Stimulated activated effector memory CD8-positive, alpha-beta T cell treated with anti-CD3 and anti-CD28 coated beads, Interleukin-12 subunit alpha, Interleukin-12 subunit beta, amount 100 ng/mL, for 72 hours (primary cell): ENCODE measurements at regions not wholly inside any gene's neighbourhood (a gene's known extent, or its start where the extent isn't known, plus 50 kb on each side); places are given as distances from the start of the nearest gene placed in this dataset.
"Not testable (repeated sequence)": the region's sequence is repeated elsewhere in the genome, so short reads cannot be mapped to it uniquely, and the experiment has no call there.

Experiments used
- ATAC-seq: fragments of 150-1000 bp; cut with Tn5 transposase; 2 replicates; pipeline ENCODE4 v1.10.0; 2021
- DNase-seq, 2 donors: peaks; one replicate each; pipeline ENCODE4 v3.0.0; 2021 to 2022; ENCODE audit warnings: low spot score in 2 of 2
- H3K27ac Mint-ChIP-seq: one replicate; pipeline ENCODE4 v1.8.0; 2022; ENCODE audit warnings: mild to moderate bottlenecking, mixed read lengths
- H3K36me3 Mint-ChIP-seq: one replicate; pipeline ENCODE4 v1.8.0; 2022; ENCODE audit warnings: mild to moderate bottlenecking, mixed read lengths
- H3K4me1 Mint-ChIP-seq: one replicate; pipeline ENCODE4 v1.8.0; 2022; ENCODE audit warnings: mixed read lengths
- H3K4me3 Mint-ChIP-seq: one replicate; pipeline ENCODE4 v1.8.0; 2022; ENCODE audit warnings: mild to moderate bottlenecking, mixed read lengths
- H3K9me3 Mint-ChIP-seq: one replicate; pipeline ENCODE4 v1.8.0; 2022; ENCODE audit warnings: mixed read lengths

GRCh38 chr13:18952225-18953016, 229.2 kb downstream of the TUBA3C start:
- H3K4me3 Mint-ChIP-seq, result no peak overlapping the region
- H3K4me1 Mint-ChIP-seq, result no peaks in the 10 kb centered on the region
- peak in 1 of 2 donors; percentile 44 for DNase-seq
- H3K36me3 Mint-ChIP-seq, result no peaks in the 10 kb centered on the region
- peaks cover 12% of the 10 kb centered on the region for H3K9me3 Mint-ChIP-seq
- ATAC-seq, result no peak
- no peak overlapping the region for H3K27ac Mint-ChIP-seq

- H3K27ac Mint-ChIP-seq, result no peak overlapping the region
- no peak for DNase-seq
- H3K4me1 Mint-ChIP-seq, result no peaks in the 10 kb centered on the region
- H3K36me3 Mint-ChIP-seq, result no peaks in the 10 kb centered on the region
- H3K9me3 Mint-ChIP-seq, result peaks cover 4% of the 10 kb centered on the region
- ATAC-seq, result no peak
- H3K4me3 Mint-ChIP-seq, result no peak overlapping the region
Observed at GRCh38 chr13:18951412-18951811, 230.2 kb downstream of the TUBA3C start.

GRCh38 chr13:18949970-18950369, 231.7 kb downstream of the TUBA3C start:
- H3K4me3 Mint-ChIP-seq, result no peak overlapping the region
- ATAC-seq (no peak), DNase-seq (no peak)
- no peaks in the 10 kb centered on the region for H3K4me1 Mint-ChIP-seq
- no peak overlapping the region for H3K27ac Mint-ChIP-seq
- no peaks in the 10 kb centered on the region for H3K36me3 Mint-ChIP-seq
- H3K9me3 Mint-ChIP-seq, result no peaks in the 10 kb centered on the region

- no peak overlapping the region for H3K4me3 Mint-ChIP-seq
- no peak overlapping the region for H3K27ac Mint-ChIP-seq
- DNase-seq (no peak), ATAC-seq (no peak)
- H3K9me3 Mint-ChIP-seq, result no peaks in the 10 kb centered on the region
- H3K36me3 Mint-ChIP-seq, result no peaks in the 10 kb centered on the region
- H3K4me1 Mint-ChIP-seq, result no peaks in the 10 kb centered on the region
Observed at GRCh38 chr13:18949489-18949761, 232.2 kb downstream of the TUBA3C start.

DNA sequence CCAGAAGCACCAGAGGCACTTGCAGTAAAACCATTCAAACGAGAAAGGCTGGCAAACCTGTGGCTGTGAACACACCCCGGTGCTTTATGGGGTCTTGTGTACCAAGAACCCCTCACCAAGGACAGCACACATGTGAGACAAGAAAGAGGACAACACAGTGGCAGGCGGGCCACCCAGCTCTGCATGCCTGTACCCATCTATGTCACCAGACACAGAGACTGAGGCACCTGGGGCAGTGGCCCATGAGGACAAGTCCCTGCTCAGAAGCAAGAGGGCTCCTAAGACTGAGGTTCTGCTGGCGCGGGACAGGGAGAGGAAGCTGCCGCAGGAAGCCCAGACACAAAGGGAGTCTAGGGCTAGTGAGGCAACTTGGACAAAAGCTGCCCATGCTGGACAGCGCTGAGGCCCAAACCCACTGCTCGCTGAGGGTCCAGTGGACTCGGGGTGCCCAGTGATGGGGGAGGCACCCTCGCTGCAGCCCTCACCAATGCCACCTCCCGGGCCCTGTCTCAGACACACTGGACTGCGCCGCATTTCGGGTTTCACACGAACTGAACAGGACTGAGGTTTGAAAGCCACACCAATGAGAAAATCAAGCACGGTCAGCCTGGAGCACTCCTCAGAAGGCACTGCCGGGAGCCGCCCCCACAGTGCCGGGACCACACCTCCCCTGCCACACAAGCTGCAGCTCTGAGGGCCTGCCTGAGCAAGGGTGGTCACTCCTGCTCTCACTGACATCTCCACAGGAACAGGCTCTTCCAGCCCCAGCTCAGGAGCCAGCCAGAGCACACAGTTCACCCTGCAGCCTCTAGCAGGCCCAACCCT, 232.7 kb downstream of the TUBA3C start:
- Mint-ChIP-seq H3K9me3 (no peaks in the 10 kb centered on the region), H3K36me3 (no peaks in the 10 kb centered on the region), H3K27ac (no peak overlapping the region), H3K4me3 (no peak overlapping the region), H3K4me1 (no peaks in the 10 kb centered on the region)
- DNase-seq, result no peak
- no peak for ATAC-seq

DNA sequence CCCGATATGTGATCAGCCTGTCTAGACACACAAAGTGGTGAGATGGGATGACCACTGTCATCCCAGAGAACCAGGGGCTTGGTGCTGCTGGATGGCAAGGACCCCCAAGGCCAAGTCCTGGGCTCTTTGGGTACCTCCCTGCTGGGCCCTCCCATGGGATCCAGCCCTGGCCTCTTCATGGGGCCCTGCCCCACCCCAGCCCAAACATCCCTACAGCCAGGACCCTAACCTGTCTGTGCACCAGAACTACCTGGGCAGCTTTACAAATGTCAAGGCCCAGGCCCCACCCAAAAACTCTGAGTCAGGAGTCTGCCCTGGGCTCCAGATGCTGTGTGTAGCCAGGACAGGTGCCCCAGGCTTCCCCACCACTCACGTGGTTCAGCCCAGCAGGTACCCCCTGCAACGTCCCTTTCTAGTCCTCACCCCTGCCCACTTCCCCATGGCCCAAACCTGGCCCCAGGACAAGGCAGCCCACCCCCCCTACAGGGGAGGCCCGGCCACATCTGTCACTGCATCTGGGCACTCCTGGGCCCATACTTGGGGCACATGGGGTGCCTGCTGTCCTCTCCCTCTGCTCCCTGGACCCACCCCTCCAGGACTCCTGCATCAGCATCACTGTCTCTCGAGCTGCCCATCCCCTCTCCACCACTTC, 233.5 kb downstream of the TUBA3C start:
- Mint-ChIP-seq H3K36me3 (no peaks in the 10 kb centered on the region), H3K4me1 (no peaks in the 10 kb centered on the region), H3K4me3 (no peak overlapping the region), H3K9me3 (no peaks in the 10 kb centered on the region), H3K27ac (no peak overlapping the region)
- DNase-seq (no peak), ATAC-seq (no peak)

- no peaks in the 10 kb centered on the region for H3K36me3 Mint-ChIP-seq
- no peaks in the 10 kb centered on the region for H3K9me3 Mint-ChIP-seq
- no peak overlapping the region for H3K4me3 Mint-ChIP-seq
- H3K4me1 Mint-ChIP-seq, result no peaks in the 10 kb centered on the region
- no peak overlapping the region for H3K27ac Mint-ChIP-seq
- ATAC-seq, result no peak
- no peak for DNase-seq
Observed at GRCh38 chr13:18947376-18947977, 234.1 kb downstream of the TUBA3C start.

GRCh38 chr13:18946738-18947137, 234.9 kb downstream of the TUBA3C start:
- H3K4me1 Mint-ChIP-seq, result no peaks in the 10 kb centered on the region
- no peaks in the 10 kb centered on the region for H3K9me3 Mint-ChIP-seq
- no peak for ATAC-seq
- H3K4me3 Mint-ChIP-seq, result no peak overlapping the region
- no peaks in the 10 kb centered on the region for H3K36me3 Mint-ChIP-seq
- H3K27ac Mint-ChIP-seq, result no peak overlapping the region
- no peak for DNase-seq

DNA sequence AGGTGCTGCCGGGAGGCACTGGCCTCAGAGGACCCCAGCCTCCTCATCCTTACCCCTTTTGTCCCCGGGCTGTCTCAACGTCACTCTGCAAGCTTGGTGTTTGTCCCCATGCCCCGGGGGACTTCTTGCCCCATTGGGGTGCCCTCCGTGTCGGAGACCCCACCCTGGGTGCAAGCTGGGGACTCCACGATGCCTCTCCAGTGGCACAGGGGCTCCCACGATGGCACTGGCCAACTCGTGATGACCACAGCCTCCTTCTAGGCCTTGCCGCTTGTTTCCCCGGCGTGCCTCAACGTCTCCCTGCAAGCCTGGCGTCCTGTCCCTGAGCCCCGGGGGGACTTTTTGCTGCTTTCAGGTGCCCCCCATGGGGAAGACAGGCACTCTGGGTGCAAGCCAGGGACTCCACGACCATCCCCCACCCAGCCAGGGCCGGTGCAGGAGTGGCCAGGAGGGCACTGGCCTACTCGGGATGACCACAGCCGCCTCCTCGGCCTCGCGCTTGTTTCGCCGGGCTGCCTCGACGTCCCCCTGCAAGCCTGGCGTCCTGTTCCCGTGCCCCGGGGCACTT, 237.0 kb downstream of the TUBA3C start:
- Mint-ChIP-seq H3K27ac (no peak overlapping the region), H3K36me3 (no peaks in the 10 kb centered on the region), H3K4me3 (no peak overlapping the region), H3K9me3 (no peaks in the 10 kb centered on the region), H3K4me1 (no peaks in the 10 kb centered on the region)
- ATAC-seq (no peak), DNase-seq (peak in 1 of 2 donors; percentile 29)

DNA sequence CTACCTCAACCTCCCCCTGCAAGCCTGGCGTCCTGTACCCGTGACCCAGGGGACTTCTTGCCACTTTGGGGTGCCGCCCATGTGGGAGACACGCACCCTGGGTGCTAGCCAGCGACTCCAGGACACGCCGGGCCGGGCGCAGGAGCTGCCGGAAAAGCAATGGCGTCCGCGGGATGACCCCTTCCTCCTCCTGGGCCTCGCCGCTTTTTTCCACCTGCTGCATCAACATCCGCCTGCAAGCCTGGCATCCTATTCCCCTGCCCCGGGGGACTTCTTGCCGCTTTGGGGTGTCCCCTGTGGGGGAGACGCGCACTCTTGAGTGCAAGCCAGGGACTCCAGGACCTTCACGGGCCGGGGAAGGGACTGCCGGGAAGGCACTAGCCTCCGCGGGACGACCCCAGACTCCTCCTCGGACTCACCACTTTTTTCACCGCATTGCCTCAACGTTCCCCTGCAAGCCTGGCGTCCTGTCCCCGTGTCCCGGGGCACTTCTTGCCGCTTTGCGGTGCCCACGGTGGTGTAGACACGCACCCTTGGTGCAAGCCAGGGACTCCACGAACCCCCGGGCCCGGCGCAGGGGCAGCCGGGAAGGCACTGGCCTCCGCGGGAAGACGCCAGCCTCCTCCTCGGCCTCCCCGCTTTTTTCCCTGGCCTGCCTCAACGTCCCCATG, 237.8 kb downstream of the TUBA3C start:
- H3K27ac Mint-ChIP-seq, result no peak overlapping the region
- H3K9me3 Mint-ChIP-seq, result no peaks in the 10 kb centered on the region
- H3K36me3 Mint-ChIP-seq, result no peaks in the 10 kb centered on the region
- no peaks in the 10 kb centered on the region for H3K4me1 Mint-ChIP-seq
- H3K4me3 Mint-ChIP-seq, result no peak overlapping the region
- DNase-seq (no peak), ATAC-seq (no peak)

DNA sequence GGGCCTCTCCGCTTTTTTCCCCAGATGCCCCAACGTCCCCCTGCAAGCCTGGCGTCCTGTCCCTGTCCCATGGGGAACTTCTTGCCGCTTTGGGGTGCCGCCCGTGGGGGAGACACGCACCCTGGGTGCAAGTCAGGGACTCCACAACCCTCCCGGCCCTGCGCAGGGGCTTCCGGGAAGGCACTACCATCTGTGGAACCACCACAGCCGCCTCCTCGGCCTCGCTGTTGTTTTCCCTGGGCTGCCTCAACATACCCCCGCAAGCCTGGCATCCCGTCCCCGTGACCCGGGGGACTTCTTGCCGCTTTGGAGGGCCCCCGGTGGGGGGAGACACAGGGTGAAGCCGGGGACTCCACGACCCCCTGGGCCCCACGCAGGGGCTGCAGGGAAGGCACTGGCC, 238.4 kb downstream of the TUBA3C start:
- Mint-ChIP-seq H3K4me1 (no peaks in the 10 kb centered on the region), H3K27ac (no peak overlapping the region), H3K36me3 (no peaks in the 10 kb centered on the region), H3K4me3 (no peak overlapping the region), H3K9me3 (no peaks in the 10 kb centered on the region)
- DNase-seq (no peak), ATAC-seq (no peak)

DNA sequence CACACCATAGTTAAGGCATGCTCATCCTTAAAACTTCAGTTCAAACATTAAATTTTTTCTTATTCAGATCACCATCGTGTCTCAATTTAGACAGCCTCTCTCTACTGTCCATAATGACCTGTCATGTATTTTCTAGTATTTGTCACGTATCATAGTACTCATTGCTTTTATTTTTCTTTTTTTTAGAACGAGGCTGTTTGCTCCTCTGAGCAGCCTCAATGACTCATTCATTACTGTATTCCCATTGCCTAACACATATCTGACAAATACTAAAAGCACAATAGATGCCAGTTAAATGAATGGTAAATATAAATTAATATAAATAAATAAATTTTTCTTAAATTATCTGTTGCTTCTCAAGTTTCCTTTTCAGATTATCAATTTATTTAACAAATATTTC, 245.5 kb downstream of the TUBA3C start:
- H3K36me3 Mint-ChIP-seq, result no peaks in the 10 kb centered on the region
- no peak overlapping the region for H3K4me3 Mint-ChIP-seq
- H3K27ac Mint-ChIP-seq, result no peak overlapping the region
- no peak for ATAC-seq
- peaks cover 8% of the 10 kb centered on the region for H3K9me3 Mint-ChIP-seq
- no peaks in the 10 kb centered on the region for H3K4me1 Mint-ChIP-seq
- no peak for DNase-seq

DNA sequence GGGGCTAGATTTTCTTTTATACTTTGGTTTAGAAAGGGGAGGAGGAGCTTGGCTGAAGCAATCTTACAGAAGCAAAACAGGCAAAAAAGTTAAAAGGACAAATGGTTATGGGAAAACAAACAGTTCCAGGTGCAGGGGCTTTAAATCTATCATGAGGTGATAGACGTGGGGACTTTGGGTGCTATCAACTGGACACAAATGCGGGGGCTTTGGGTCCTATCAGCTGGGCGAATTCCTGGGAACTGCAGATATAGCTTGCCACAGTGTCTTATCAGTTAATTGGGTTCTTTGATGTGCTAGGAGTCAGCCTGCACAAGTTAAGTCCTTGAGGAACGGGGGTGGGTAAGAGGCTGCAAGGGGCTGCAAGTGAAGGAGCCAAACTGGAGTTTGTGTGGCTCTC, 260.6 kb downstream of the TUBA3C start:
- Mint-ChIP-seq H3K9me3 (no peaks in the 10 kb centered on the region), H3K36me3 (no peaks in the 10 kb centered on the region)

DNA sequence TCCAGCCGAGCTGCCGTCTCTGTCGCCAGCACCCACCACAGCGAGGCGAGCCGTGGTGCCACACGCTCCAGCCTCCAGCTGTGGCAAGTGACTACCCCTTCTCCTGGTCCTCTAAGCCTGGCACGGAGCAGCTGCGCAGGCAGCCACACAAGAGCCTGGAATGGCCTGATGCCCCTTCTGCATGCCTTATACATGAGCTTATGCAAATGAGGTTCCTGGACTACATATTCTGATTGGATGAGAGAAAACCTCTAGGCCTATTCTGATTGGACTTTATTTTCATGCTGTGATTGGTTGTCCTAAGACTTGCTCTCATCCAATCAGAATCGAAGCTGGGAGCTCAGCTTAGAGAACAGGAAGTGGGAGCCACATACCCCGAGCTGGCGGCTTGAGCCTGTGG, 276.5 kb downstream of the TUBA3C start:
- DNase-seq, H3K27ac Mint-ChIP-seq, ATAC-seq, H3K4me1 Mint-ChIP-seq, H3K4me3 Mint-ChIP-seq, H3K36me3 Mint-ChIP-seq: not testable (repeated sequence)
- H3K9me3 Mint-ChIP-seq, result peaks cover 19% of the 10 kb centered on the region

More for the DNA sequence above, 260.6 kb downstream of the TUBA3C start:
- H3K4me3 Mint-ChIP-seq, result no peak overlapping the region
- ATAC-seq (no peak), DNase-seq (no peak)
- no peaks in the 10 kb centered on the region for H3K4me1 Mint-ChIP-seq
- H3K27ac Mint-ChIP-seq, result no peak overlapping the region

DNA sequence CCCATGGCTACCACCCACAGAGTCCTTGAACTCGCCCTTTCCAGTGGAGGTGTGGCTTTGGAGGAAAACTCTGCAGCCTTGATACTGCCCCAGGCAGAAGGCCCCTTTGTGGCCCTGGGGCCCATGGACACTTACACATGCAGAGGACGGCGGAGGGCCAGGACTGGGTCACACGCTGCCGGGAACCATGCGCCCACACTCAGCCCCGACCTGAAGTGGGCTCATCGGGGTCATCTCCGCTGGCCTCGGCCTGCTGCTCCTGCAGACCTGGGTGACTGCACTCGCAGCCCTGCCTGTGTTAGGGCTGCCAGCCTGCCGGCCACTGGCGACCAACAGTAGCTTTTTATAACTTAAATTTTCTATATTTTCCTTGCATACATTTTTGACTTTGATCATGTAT, 286.2 kb downstream of the TUBA3C start:
- not testable (repeated sequence) for H3K27ac Mint-ChIP-seq, H3K4me1 Mint-ChIP-seq, ATAC-seq, H3K36me3 Mint-ChIP-seq, H3K9me3 Mint-ChIP-seq, DNase-seq, H3K4me3 Mint-ChIP-seq
